Upper lobe of left lung (tissue), 4 donors: ENCODE measurements at regions not wholly inside any gene's neighbourhood (a gene's known extent, or its start where the extent isn't known, plus 50 kb on each side); places are given as distances from the start of the nearest gene placed in this dataset.

Source experiments
- POLR2AphosphoS5 ChIP-seq, 2 donors: sonication (generic); formaldehyde crosslinking; IDR thresholded peaks; one replicate each; pipeline ENCODE4 v1.5.1; 2017; ENCODE audit warnings: antibody characterized with exemption in 2 of 2
- TF ChIP-seq, protein P1 (sequence below), 6 experiments: fragments of 450-650 bp in 4 of 6; fragments of 200-600 bp in 2 of 6; sonication (generic) in 2 of 6; IDR thresholded peaks; one replicate each; pipeline ENCODE4 v1.5.1; 2016 to 2019; ENCODE audit warnings: antibody characterized with exemption in 6 of 6

- no peak for TF ChIP-seq POLR2AphosphoS5 (IDR thresholded peaks at IDR 0.05)
- TF ChIP-seq, protein P1, sequence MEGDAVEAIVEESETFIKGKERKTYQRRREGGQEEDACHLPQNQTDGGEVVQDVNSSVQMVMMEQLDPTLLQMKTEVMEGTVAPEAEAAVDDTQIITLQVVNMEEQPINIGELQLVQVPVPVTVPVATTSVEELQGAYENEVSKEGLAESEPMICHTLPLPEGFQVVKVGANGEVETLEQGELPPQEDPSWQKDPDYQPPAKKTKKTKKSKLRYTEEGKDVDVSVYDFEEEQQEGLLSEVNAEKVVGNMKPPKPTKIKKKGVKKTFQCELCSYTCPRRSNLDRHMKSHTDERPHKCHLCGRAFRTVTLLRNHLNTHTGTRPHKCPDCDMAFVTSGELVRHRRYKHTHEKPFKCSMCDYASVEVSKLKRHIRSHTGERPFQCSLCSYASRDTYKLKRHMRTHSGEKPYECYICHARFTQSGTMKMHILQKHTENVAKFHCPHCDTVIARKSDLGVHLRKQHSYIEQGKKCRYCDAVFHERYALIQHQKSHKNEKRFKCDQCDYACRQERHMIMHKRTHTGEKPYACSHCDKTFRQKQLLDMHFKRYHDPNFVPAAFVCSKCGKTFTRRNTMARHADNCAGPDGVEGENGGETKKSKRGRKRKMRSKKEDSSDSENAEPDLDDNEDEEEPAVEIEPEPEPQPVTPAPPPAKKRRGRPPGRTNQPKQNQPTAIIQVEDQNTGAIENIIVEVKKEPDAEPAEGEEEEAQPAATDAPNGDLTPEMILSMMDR (IDR thresholded peaks at IDR 0.05): no peak
Observed at GRCh38 chr12:93274937-93275336, 102.8 kb upstream of the NUDT4 start.
